ENCODE measurements at regions not wholly inside any gene's neighbourhood (a gene's known extent, or its start where the extent isn't known, plus 50 kb on each side); places are given as distances from the start of the nearest gene placed in this dataset.
"Not testable (repeated sequence)": the region's sequence is repeated elsewhere in the genome, so short reads cannot be mapped to it uniquely, and the experiment has no call there.

DNA sequence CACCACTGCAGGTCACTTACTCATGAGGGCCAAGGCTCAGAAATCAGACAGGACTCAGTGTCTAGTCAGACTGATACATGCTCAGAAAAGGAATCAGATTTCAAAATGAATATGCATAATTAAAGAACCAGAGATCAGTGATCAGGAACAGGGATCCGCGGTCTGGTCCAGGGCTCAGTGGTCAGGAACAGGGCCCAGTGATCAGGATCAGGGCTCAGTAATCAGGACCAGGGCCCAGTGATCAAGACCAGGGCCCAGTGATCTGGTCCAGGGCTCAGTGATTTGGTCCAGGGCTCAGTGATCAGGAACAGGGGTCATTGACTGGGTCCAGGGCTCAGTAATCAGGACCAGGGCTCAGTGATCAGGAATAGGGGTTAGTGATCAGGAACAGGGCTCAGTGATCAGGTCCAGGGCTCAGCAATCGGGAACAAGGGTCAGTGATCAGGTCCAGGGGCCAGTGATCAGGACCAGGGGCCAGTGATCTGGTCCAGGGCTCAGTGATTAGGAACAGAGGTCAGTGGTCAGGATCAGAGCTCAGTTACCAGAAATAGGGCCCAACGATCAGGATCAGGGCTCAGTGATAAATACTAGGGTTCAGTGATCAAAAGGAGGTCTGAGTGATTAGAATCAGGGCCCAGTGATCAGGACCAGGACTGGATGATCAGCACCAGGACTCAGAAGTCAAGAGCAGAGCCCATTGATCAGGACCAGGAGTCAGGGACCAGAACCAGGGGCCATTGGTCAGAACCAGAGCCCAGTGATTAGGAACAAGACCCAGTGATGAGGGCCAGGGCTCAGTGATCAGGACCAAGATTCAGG lies 175.3 kb downstream of the TMEM121 start:
- TF ChIP-seq ZNF8 (CRISPR knock-in tag; IDR thresholded peaks at IDR 0.05), result no peak
- no peak for TF ChIP-seq PPARA (CRISPR knock-in tag; IDR thresholded peaks at IDR 0.05; ENCODE audit: borderline replicate concordance)
- TF ChIP-seq TOX (CRISPR knock-in tag; IDR thresholded peaks at IDR 0.05; ENCODE audit: borderline replicate concordance), result no peak
- TF ChIP-seq, protein P1, sequence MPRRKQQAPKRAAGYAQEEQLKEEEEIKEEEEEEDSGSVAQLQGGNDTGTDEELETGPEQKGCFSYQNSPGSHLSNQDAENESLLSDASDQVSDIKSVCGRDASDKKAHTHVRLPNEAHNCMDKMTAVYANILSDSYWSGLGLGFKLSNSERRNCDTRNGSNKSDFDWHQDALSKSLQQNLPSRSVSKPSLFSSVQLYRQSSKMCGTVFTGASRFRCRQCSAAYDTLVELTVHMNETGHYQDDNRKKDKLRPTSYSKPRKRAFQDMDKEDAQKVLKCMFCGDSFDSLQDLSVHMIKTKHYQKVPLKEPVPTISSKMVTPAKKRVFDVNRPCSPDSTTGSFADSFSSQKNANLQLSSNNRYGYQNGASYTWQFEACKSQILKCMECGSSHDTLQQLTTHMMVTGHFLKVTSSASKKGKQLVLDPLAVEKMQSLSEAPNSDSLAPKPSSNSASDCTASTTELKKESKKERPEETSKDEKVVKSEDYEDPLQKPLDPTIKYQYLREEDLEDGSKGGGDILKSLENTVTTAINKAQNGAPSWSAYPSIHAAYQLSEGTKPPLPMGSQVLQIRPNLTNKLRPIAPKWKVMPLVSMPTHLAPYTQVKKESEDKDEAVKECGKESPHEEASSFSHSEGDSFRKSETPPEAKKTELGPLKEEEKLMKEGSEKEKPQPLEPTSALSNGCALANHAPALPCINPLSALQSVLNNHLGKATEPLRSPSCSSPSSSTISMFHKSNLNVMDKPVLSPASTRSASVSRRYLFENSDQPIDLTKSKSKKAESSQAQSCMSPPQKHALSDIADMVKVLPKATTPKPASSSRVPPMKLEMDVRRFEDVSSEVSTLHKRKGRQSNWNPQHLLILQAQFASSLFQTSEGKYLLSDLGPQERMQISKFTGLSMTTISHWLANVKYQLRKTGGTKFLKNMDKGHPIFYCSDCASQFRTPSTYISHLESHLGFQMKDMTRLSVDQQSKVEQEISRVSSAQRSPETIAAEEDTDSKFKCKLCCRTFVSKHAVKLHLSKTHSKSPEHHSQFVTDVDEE (CRISPR knock-in tag; IDR thresholded peaks at IDR 0.05), result no peak
- TF ChIP-seq, protein P2, sequence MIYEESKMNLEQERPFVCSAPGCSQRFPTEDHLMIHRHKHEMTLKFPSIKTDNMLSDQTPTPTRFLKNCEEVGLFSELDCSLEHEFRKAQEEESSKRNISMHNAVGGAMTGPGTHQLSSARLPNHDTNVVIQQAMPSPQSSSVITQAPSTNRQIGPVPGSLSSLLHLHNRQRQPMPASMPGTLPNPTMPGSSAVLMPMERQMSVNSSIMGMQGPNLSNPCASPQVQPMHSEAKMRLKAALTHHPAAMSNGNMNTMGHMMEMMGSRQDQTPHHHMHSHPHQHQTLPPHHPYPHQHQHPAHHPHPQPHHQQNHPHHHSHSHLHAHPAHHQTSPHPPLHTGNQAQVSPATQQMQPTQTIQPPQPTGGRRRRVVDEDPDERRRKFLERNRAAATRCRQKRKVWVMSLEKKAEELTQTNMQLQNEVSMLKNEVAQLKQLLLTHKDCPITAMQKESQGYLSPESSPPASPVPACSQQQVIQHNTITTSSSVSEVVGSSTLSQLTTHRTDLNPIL (CRISPR knock-in tag; IDR thresholded peaks at IDR 0.05; ENCODE audit: low read depth), result no peak
- no peak for TF ChIP-seq ZNF70 (CRISPR knock-in tag; IDR thresholded peaks at IDR 0.05)
- TF ChIP-seq, protein P3, sequence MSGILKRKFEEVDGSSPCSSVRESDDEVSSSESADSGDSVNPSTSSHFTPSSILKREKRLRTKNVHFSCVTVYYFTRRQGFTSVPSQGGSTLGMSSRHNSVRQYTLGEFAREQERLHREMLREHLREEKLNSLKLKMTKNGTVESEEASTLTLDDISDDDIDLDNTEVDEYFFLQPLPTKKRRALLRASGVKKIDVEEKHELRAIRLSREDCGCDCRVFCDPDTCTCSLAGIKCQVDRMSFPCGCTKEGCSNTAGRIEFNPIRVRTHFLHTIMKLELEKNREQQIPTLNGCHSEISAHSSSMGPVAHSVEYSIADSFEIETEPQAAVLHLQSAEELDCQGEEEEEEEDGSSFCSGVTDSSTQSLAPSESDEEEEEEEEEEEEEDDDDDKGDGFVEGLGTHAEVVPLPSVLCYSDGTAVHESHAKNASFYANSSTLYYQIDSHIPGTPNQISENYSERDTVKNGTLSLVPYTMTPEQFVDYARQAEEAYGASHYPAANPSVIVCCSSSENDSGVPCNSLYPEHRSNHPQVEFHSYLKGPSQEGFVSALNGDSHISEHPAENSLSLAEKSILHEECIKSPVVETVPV (CRISPR knock-in tag; IDR thresholded peaks at IDR 0.05), result no peak
- no peak for TF ChIP-seq ZC3H10 (CRISPR knock-in tag; IDR thresholded peaks at IDR 0.05)
- TF ChIP-seq ISL1 (CRISPR knock-in tag; IDR thresholded peaks at IDR 0.05), result no peak
- no peak for TF ChIP-seq BACH2 (CRISPR knock-in tag; IDR thresholded peaks at IDR 0.05; ENCODE audit: borderline replicate concordance)
- no peak for TF ChIP-seq ARNTL (CRISPR knock-in tag; IDR thresholded peaks at IDR 0.05; ENCODE audit: borderline replicate concordance, low read depth)
- no peak for TF ChIP-seq ZNF565 (CRISPR knock-in tag; conservative IDR thresholded peaks at IDR 0.05; ENCODE audit: low read depth)
- no peak for TF ChIP-seq SNAI2 (CRISPR knock-in tag; IDR thresholded peaks at IDR 0.05)
- no peak for TF ChIP-seq ZFP30 (CRISPR knock-in tag; IDR thresholded peaks at IDR 0.05)
- no peak for TF ChIP-seq RARB (CRISPR knock-in tag; IDR thresholded peaks at IDR 0.05)
- ATAC-seq, result no peak

DNA sequence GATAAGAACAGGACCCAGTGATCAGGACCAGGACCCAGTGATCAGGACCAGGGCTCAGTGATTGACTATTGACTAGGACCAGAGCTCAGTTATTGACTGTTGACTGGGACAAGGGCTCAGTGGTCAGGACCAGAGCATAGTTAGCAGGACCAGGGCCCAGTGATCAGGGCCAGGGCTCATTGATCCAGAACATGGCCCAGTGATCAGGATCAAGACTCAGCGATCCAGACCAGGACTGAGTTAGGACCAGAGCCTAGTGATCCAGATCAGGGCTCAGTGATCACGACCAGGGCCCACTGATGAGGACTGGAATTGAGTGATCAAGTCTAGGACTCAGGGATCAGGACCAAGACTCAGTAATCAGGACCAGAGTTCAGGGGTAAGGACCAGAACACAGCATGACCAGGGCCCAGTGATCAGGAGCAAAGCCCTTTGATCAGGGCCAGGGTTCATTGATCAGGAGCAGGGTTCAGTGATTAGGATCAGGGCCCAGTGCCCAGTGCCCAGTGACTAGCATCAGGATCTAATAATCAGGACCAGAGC lies 176.0 kb downstream of the TMEM121 start:
- ATAC-seq, result no peak
- TF ChIP-seq PPARA (CRISPR knock-in tag; IDR thresholded peaks at IDR 0.05; ENCODE audit: borderline replicate concordance) (no peak), TOX (CRISPR knock-in tag; IDR thresholded peaks at IDR 0.05; ENCODE audit: borderline replicate concordance) (no peak), RARB (CRISPR knock-in tag; IDR thresholded peaks at IDR 0.05) (no peak), OSR1 (CRISPR knock-in tag; IDR thresholded peaks at IDR 0.05) (no peak), BACH2 (CRISPR knock-in tag; IDR thresholded peaks at IDR 0.05; ENCODE audit: borderline replicate concordance) (no peak)
- TF ChIP-seq, protein P4, sequence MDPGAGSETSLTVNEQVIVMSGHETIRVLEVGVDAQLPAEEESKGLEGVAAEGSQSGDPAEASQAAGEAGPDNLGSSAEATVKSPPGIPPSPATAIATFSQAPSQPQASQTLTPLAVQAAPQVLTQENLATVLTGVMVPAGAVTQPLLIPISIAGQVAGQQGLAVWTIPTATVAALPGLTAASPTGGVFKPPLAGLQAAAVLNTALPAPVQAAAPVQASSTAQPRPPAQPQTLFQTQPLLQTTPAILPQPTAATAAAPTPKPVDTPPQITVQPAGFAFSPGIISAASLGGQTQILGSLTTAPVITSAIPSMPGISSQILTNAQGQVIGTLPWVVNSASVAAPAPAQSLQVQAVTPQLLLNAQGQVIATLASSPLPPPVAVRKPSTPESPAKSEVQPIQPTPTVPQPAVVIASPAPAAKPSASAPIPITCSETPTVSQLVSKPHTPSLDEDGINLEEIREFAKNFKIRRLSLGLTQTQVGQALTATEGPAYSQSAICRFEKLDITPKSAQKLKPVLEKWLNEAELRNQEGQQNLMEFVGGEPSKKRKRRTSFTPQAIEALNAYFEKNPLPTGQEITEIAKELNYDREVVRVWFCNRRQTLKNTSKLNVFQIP (CRISPR knock-in tag; IDR thresholded peaks at IDR 0.05; ENCODE audit: borderline replicate concordance, low read depth), result no peak
- TF ChIP-seq, protein P5, sequence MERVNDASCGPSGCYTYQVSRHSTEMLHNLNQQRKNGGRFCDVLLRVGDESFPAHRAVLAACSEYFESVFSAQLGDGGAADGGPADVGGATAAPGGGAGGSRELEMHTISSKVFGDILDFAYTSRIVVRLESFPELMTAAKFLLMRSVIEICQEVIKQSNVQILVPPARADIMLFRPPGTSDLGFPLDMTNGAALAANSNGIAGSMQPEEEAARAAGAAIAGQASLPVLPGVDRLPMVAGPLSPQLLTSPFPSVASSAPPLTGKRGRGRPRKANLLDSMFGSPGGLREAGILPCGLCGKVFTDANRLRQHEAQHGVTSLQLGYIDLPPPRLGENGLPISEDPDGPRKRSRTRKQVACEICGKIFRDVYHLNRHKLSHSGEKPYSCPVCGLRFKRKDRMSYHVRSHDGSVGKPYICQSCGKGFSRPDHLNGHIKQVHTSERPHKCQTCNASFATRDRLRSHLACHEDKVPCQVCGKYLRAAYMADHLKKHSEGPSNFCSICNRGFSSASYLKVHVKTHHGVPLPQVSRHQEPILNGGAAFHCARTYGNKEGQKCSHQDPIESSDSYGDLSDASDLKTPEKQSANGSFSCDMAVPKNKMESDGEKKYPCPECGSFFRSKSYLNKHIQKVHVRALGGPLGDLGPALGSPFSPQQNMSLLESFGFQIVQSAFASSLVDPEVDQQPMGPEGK (CRISPR knock-in tag; IDR thresholded peaks at IDR 0.05; ENCODE audit: borderline replicate concordance), result no peak

DNA sequence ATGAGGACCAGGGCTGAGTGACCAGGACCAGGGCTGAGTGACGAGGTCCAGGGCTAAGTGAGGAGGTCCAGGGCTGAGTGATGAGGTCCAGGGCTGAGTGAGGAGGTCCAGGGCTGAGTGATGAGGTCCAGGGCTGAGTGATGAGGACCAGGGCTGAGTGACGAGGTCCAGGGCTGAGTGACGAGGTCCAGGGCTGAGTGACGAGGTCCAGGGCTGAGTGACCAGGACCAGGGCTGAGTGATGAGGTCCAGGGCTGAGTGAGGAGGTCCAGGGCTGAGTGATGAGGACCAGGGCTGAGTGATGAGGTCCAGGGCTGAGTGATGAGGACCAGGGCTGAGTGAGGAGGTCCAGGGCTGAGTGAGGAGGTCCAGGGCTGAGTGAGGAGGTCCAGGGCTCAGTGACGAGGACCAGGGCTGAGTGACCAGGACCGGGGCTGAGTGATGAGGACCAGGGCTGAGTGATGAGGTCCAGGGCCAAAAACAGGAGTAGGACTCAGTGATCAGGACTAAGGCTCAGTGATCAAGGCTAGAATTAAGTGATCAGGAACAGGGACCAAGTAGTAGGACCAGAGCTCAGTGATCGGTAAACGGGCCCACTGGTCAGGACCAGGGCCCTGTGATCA lies 176.8 kb downstream of the TMEM121 start:
- ATAC-seq, result not testable (repeated sequence)

DNA sequence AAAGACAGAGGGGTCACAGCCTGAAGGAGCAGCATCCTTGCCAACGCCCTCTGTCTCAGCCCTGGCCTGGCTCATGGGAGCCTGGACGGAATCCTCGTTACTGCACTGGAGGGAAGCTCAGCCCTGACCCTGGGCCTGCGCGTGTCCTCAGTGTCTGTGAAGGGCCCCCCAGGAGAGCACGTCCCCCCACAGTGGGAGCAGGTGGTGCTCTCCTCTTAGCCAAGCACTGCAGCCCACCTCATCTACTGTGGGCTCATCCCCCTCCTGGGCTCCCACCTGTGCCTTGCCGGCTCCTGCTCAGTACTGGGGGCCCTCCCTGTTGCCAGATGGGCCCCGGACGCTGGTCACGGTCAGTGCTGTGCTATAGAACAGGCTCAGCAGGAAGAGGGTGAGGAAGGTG lies 177.7 kb downstream of the TMEM121 start:
- ATAC-seq, result not testable (repeated sequence)

DNA sequence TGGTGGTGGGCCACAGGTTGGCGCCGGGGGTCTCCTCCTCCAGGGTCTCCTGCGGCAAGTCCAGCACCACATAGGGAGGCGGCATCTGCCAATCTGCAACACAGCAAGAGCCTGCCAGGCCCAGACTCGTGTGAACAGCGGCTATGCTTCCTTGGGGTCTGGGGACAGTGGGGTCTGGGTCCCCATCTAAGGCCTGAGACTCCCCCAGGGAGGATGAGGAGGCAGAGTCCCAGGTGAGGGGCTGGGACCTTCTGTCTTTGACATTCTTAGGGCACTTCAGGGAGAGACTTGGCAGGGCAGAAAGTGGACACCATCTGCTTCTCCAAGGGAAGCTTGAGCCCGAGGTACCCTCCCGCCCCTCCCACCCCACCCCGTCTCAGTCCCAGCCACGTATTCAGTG lies 178.1 kb downstream of the TMEM121 start:
- ATAC-seq, result not testable (repeated sequence)

DNA sequence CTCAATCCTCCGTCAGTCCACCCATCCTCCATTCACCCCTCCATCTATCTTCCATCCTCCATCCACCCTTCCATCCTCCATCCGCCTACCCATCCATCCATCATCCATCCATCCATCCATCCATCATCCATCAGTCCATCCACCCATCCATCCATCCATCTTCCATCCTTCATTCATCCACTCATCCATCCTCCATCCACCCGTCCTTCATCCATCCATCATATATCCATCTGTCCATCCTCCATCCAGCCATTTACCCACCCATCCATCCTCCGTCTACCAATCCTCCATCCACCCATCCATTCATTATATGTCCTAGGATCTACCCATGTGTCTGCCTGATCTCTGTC lies 179.1 kb downstream of the TMEM121 start:
- not testable (repeated sequence) for ATAC-seq

DNA sequence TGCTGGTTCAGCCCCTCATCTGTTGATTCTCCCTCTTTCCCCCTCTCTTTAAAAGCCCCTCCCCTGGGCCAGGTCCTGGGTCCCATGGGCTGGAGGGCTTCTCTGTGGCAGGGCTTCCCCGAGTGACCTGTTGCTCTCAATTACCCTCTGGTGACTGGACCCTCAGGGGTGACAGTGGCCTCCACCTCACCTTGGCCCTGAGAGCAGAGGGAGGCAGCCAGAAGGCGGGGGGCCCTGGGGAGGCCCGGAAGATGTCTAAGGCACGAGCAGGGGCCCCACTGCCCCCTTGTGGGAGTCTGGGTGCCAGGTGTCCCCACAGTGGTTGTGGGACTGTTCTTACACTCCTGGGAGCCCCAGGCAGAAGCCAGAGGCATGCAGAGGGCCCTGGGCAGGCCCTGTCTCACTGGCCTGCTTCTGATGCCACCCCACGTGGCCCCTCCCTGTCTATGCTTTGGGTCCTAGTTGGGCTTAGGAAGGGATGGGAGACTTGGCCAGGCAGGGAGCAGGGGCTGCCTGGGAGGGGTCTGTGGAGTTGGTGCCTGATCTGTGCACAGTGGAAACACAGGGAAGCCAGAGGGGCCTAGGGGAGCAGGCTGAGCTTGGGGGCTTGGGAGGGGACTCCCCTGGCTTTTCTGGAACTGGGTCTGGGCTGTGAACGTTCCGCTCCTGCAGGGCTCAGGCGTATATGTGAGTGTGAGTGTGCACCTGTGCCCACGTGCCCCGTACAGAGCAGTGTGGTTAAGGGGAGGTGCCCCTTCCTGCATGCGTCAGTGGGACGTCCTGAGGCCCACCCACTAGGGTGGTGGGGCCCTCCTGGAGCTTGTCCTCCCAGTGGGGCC lies 179.7 kb downstream of the TMEM121 start:
- ATAC-seq, result not testable (repeated sequence)

DNA sequence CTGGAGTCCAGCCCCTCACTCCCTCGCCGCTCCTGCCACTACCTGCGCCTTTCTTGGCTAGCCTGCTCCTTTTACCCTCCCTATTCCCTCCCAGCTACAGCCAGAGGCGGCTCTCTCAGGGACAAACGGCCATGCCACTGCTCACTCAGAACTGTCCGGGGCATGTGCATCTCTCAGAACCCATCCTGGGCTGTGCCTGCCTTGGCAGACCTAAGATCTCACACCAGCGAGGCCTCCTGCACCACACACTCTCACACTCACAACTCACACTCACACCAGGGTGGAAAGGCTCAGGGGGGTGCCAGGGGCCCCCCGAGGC lies 180.3 kb downstream of the TMEM121 start:
- not testable (repeated sequence) for ATAC-seq
